HFFc6 (cell line): ENCODE measurements at regions not wholly inside any gene's neighbourhood (a gene's known extent, or its start where the extent isn't known, plus 50 kb on each side); places are given as distances from the start of the nearest gene placed in this dataset.
A peak's percentile ranks its signal among the peaks of the same experiment; 100 is the strongest.

Experiments
- DNase-seq: peaks from one replicate; pipeline ENCODE4 v3.0.0-alpha.2; 2018
- H3K27ac Mint-ChIP-seq: 2 replicates; pipeline ENCODE4 v1.8.0; 2020; ENCODE audit warnings: mild to moderate bottlenecking, mixed read lengths
- H3K27me3 Mint-ChIP-seq: 2 replicates; pipeline ENCODE4 v1.8.0; 2021; ENCODE audit warnings: mild to moderate bottlenecking, moderate library complexity, mixed read lengths; ENCODE audit not compliant: insufficient read depth
- H3K36me3 Mint-ChIP-seq: 2 replicates; pipeline ENCODE4 v1.8.0; 2021; ENCODE audit warnings: low read depth, mixed read lengths
- H3K4me1 Mint-ChIP-seq: 2 replicates; pipeline ENCODE4 v1.8.0; 2020; ENCODE audit warnings: low read depth, mixed read lengths
- H3K4me3 Mint-ChIP-seq: 2 replicates; pipeline ENCODE4 v1.8.0; 2020; ENCODE audit warnings: mild to moderate bottlenecking, moderate library complexity, mixed read lengths
- H3K9me3 Mint-ChIP-seq: 2 replicates; pipeline ENCODE4 v1.8.0; 2020; ENCODE audit warnings: mild to moderate bottlenecking, mixed read lengths
- TF ChIP-seq, protein P1 (sequence below): fragments of 200-600 bp; sonication (generic); IDR thresholded peaks from 2 replicates; pipeline ENCODE4 v1.5.0; 2021; ENCODE audit warnings: antibody characterized with exemption, mild to moderate bottlenecking

DNA sequence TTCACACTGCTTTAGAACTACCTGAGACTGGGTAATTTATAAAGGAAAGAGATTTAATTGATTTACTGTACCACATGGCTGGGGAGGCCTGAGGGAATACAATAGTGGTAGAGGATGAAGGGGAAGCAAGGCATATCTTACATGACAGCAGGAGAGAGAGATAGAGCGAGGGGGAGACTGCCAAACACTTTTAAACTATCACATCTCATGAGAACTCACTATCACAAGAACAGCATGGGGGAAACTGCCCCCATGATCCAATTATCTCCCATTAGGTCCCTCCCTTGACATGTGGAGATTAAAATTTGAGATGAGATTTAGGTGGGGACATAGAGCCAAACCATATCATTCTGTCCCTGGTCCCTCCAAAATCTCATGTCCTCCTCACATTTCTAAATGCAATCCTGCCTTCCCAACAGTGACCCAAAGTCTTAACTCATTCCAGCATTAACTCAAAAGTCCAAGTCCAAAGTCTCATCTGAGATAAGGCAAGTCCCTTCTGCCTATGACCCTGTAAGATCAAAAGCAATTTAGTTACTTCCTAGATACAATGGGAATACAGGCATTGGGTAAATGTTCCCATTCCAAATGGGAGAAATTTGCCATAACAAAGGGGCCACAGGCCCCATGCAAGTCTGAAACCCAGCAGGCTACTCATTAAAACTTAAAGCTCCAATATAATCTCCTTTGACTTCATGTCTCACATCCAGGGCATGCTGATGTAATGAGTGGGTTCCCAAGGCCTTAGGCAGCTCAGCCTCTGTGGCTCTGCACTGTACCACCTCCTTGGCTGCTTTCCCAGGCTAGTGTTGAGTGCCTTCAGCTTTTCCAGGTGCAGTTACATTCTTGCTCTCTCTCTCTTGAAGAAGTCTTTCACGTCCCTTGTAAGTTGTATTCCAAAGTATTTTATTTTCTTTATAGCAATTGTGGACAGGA, 481.7 kb upstream of the TGFBR2 start:
- peaks cover 8% of the 10 kb centered on the region; the same call in 1 of the 2 replicates for H3K36me3 Mint-ChIP-seq
- H3K27ac Mint-ChIP-seq, result no peak overlapping the region
- 0 out of 2 replicates have a peak, but pooled peaks cover 4% of the 10 kb centered on the region for H3K9me3 Mint-ChIP-seq
- H3K4me3 Mint-ChIP-seq, result no peak overlapping the region
- H3K27me3 Mint-ChIP-seq, result no peaks in the 10 kb centered on the region; the same call in 1 of the 2 replicates
- peaks cover 11% of the 10 kb centered on the region; the same call in 1 of the 2 replicates for H3K4me1 Mint-ChIP-seq
- TF ChIP-seq, protein P1, sequence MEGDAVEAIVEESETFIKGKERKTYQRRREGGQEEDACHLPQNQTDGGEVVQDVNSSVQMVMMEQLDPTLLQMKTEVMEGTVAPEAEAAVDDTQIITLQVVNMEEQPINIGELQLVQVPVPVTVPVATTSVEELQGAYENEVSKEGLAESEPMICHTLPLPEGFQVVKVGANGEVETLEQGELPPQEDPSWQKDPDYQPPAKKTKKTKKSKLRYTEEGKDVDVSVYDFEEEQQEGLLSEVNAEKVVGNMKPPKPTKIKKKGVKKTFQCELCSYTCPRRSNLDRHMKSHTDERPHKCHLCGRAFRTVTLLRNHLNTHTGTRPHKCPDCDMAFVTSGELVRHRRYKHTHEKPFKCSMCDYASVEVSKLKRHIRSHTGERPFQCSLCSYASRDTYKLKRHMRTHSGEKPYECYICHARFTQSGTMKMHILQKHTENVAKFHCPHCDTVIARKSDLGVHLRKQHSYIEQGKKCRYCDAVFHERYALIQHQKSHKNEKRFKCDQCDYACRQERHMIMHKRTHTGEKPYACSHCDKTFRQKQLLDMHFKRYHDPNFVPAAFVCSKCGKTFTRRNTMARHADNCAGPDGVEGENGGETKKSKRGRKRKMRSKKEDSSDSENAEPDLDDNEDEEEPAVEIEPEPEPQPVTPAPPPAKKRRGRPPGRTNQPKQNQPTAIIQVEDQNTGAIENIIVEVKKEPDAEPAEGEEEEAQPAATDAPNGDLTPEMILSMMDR, result no peak
- DNase-seq, result peak; percentile 23

DNA sequence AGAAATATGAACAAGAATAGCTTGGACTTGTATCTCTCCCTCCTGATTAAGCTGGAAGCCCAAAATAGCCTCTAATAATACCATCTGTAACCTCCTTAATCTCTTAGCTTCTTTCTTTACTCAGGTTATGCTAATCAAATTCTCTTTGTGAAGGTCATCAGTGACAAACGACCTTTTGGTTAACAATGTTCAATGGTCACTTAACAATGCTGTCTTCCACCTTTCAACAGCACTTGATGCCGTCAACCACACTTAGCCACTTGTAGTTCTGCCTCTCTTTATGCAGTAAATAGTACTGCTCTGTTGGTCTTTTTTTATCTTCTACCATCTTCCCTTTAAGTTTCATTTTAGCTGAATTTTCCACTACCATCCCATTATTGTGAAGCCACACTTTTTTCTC, 476.6 kb upstream of the TGFBR2 start:
- TF ChIP-seq, protein P1, result no peak
- H3K27me3 Mint-ChIP-seq, result no peaks in the 10 kb centered on the region
- no peak overlapping the region for H3K27ac Mint-ChIP-seq
- H3K9me3 Mint-ChIP-seq, result 0 out of 2 replicates have a peak, but pooled peaks cover 4% of the 10 kb centered on the region
- peaks cover 5% of the 10 kb centered on the region; the same call in 1 of the 2 replicates for H3K4me1 Mint-ChIP-seq
- peaks cover 8% of the 10 kb centered on the region; the same call in 1 of the 2 replicates for H3K36me3 Mint-ChIP-seq
- H3K4me3 Mint-ChIP-seq, result no peak overlapping the region
- no peak for DNase-seq

DNA sequence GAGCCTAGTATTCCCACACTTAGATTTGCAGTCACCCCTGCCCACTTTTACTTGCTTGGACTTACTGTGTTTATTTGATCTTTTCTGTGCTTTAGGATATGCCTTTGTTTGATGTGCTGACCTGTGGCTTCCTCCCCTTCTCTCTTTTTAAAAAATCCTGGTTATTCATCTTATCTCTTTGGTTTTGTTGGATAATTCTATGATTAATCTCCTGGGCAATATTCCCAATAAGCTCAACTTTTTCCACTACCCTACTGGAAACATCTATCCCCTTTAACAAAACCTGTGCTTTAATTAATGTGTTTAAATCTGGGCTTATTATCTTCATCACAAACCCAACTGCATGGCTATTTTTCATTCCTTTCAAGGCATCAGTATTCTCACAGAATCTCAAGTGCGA, 476.0 kb upstream of the TGFBR2 start:
- H3K27me3 Mint-ChIP-seq, result no peaks in the 10 kb centered on the region
- no peak for DNase-seq
- H3K36me3 Mint-ChIP-seq, result peaks cover 8% of the 10 kb centered on the region; the same call in 1 of the 2 replicates
- TF ChIP-seq, protein P1, result no peak
- no peak overlapping the region for H3K27ac Mint-ChIP-seq
- no peak overlapping the region for H3K4me3 Mint-ChIP-seq
- no peaks in the 10 kb centered on the region for H3K4me1 Mint-ChIP-seq
- H3K9me3 Mint-ChIP-seq, result 0 out of 2 replicates have a peak, but pooled peaks cover 4% of the 10 kb centered on the region

DNA sequence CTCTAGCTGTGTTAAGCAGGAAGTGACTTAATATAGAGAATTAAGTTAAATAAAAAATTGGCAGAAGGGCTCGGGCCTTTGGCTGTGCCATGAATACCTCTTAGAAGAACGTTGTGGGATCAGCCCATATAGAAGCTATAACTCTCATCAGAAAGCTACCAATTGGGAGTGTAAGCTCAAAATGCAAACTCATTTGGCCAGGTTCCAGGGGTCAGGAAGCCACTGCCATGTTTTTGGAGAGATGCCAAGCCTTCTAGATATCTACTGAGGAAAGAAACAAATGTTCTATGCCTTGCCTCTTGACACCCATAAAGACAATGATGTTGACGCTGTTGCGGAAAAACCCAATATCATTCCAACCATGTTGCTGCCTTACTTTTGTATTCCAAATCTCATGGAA, 475.2 kb upstream of the TGFBR2 start:
- DNase-seq, result no peak
- Mint-ChIP-seq H3K9me3 (0 out of 2 replicates have a peak, but pooled peaks cover 4% of the 10 kb centered on the region), H3K27ac (no peak overlapping the region), H3K4me1 (no peaks in the 10 kb centered on the region), H3K36me3 (peaks cover 8% of the 10 kb centered on the region; the same call in 1 of the 2 replicates), H3K4me3 (no peak overlapping the region), H3K27me3 (no peaks in the 10 kb centered on the region)
- TF ChIP-seq, protein P1, result no peak

DNA sequence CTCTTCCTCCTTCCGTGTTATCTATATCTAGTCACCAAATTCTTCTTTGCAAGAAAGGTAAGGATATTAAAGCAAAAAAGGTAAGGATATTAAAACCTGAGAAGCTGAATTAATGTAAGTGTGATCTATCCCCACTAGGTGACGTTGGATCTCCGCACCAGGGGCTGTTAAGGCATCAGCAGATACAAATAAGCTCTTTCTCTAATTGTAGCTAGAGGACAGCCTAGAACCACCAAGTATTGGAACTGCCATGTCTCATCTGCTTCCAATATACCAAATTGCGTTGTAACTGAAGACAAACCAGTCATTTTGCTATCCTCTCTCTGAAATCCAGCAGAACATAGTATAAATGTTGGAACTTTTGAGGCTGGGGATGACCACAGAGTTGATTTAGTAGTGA, 471.2 kb upstream of the TGFBR2 start:
- TF ChIP-seq, protein P1, result 0 out of 2 replicates have a peak, but pooled peaks have one; percentile 10
- Mint-ChIP-seq H3K4me1 (peaks cover 2% of the 10 kb centered on the region), H3K27me3 (no peaks in the 10 kb centered on the region), H3K36me3 (no peaks in the 10 kb centered on the region), H3K27ac (no peak overlapping the region), H3K9me3 (no peaks in the 10 kb centered on the region), H3K4me3 (no peak overlapping the region)
- DNase-seq, result no peak
